HG03280 (cell line): ENCODE measurements at regions not wholly inside any gene's neighbourhood (a gene's known extent, or its start where the extent isn't known, plus 50 kb on each side); places are given as distances from the start of the nearest gene placed in this dataset.
"Not testable (repeated sequence)": the region's sequence is repeated elsewhere in the genome, so short reads cannot be mapped to it uniquely, and the experiment has no call there.

ENCODE experiments used
- ATAC-seq: cut with Tn5 transposase; IDR thresholded peaks from one replicate; pipeline ENCODE4 v1.9.1; 2021; ENCODE audit warnings: mild to moderate bottlenecking, moderate library complexity; ENCODE audit not compliant: unreplicated experiment

DNA sequence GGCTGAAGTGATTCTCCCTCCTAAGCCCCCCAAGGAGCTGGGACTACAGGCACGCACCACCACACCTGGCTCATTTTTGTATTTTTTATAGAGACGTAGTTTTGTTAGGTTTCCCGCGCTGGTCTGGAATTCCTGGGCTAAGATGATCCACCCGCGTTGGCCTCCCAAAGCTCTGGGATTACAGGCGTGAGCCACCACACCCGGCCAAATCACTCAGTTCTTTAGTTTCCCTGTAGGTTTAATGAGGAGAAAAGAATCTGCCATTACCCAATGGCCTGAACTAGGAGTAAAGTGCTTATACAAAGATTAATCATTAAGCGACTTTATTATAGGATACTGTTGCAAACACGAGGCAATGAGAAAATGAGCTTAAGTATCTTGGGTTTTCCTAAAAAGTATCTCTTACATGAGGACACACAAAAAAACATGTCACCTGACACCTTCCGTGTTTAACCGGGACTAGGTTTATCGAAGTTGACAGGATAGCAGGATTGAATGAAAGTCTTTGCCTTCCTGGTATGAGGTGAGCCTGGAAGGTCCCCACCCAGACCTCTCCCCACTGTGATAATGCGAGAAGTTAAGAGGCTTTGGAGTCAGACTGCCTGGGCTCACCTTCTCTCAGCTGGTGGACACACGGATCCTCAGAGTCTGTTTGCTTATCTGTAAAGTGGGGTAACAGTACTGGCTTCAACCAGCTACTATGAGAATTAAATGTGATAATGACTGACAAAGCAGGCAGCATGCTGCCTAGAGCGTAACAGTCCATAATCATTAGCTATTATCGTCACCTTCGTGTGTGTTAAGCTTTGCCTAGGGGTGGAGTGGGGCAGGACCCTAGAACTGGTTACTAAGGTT lies 133.5 kb upstream of the KRAS start:
- ATAC-seq = no peak

DNA sequence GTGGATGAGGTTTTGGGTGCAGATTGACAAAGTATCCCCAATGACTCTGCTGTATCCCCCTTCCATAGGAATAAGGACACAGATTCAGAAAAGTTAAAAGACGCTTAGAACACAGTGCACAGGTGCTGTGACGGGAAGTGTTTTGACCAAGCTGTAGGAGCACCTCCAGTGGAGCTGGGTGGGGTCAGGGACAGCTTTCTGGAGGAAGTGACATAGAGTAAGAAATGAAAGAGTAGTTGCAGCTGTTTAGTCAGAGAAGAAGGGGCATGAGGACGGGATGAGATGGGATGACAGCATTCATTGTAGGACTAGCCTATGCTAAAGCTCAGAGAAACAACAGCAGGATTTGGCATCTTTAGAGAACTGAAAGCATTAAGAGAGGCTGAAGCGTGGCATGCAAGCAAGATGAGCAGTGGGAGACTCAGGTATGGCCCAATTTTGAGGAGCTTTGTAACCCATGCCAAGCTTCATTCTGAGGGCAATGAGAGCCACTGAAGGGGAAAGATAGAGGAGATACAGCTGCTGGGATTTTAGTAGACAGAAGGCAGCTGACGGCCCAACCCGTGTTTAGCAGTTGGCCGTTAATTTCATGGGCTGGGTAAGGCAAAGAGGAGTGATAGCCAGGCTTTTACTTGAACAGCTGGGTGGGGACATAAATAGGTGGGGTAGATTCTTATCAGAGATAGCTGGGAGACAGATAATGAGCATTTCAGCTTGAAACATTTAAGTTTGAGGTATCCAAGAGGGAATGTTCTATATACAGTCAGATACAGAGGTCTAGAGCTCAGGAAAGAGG lies 131.8 kb upstream of the KRAS start:
- no peak for ATAC-seq

DNA sequence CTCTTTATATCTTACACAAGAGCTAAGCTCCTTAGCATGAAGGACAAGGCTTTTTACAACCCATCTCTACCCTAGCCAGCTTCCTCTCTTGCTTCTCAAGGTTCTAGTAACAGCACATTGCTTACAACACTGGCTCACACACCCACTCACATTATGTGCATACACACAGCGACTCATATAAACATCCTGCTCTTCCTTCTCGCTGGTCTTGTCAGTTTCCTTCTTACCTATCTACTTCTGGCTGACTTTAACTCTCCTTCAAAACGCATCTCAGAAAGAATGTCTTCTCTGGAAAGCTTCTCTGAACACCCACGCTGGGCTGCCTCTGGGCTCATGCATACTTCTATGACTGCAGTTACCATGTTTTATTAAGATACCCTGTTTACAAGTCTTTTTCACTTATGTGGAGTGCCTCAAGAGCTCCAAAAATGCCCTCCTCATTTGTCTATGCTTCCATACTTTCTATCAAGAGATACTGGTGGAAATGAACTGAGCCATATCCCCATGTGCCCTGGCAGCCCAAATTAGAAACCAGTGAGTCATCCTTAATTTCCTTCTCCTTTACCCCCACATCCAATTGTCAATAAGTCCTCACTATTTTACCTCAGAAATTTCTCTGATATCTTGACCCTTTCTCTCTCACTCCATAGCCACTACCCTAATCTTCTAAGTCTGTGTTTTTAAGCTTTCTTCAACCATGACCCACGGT lies 126.9 kb upstream of the KRAS start:
- no peak for ATAC-seq

DNA sequence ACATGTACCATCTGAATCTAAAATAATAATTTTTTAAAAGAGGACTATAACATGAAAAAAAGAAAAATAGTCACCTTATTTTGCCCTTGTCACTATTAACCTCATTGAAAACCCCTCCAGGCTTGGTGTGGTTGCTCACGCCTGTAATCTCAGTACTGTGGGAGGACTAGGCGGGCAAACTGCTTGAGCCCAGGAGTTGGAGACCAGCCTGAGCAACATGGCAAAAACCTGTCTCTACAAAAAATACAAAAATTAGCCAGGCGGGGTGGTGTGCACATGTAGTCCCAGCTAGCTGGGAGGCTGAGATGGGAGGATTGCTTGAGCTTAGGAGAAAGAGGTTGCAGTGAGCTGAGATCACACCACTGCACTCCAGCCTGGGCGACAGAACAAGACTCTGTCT lies 126.3 kb upstream of the KRAS start:
- no peak for ATAC-seq

DNA sequence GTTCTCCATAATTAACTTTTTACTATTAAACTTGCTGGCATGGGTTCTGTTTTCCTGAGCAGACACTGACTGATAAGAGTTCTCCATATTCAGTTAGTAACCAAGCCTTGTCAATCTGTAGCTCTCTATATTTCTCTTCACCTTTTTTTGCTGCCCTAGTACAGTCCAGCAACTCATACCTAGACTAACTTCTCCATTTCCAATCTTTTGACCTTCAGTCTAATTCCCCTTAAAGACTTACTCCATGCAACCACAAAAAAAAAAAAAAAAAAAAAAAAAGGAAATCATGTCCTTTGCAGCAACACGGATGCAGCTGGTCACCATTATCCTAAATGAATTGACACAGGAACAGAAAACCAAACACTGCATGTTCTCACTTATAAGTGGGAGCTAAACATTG lies 125.7 kb upstream of the KRAS start:
- ATAC-seq = no peak

DNA sequence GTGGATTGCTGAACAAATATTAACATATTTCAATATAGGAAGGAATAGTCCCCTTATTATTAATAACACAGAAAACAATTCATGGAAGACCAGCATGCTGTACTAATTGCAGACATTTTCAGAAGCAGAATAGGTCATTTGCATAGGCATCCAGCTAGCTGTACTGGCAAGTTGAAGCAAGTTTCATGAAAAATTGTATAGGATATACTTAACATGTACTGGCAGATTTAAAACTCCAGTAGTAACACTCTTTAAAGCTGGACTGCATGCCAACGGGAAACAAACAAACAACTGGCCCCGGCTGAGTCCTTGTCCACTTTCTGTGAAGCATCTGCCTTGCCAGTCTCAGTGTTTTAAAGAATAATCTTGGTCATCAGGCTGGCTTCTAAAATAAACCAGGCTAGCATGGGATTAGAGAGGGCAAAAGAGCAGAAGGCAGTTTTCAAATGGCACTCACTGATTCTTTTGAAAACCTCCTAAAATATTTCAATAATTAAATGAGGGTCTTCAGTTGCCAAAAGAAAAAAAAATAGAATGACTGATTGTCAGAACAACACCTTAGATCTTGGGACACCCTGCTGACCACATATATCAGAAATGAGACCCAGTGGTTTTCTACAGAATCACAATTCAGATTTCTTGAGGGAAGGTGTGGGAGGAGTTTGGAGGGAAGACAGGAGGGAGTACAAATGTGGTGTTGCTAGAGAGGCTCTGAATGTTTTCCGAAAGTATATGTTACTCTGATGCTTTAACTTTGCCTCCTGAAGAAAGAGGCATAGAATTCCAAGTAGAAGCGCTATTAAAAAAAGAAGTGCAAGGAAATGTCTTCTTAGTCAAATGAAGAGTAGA lies 122.5 kb upstream of the KRAS start:
- ATAC-seq = no peak

DNA sequence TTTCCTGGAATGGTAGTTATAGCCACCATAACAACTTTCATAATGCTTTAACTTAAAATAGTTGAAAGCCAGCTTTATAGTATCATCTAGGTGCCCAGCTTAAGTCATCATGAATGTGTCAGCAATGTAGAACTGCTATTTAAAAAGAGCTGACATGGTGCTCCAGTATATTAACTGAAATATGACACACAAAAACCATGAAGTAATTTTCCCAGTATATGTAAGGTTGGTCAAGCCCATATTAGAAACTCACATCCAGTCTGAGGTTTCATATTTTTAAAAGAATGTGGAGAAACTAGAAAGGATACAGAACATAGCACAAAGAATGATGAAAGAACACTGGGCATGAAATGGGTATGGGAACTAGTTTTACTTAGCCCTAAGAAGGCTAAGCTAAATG lies 121.3 kb upstream of the KRAS start:
- ATAC-seq = no peak

DNA sequence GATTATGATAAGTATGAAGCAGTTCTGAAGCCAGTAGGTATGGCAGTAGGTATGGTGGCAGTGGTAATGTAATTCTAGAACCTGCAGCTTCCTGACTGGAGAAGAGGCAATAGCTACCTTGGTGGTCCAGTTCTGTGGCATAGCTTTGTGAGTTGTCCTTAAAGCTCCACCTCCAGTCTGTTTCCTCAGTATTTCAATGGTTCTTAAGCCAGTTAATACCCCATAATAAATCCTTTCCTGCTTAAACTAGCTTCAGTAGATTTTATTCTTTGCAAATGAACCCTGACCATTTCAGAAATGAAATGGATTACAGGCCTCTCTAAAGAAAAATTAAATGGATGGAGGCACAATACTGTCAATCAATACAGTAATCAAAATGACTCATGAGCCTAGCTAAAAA lies 117.8 kb upstream of the KRAS start:
- no peak for ATAC-seq

DNA sequence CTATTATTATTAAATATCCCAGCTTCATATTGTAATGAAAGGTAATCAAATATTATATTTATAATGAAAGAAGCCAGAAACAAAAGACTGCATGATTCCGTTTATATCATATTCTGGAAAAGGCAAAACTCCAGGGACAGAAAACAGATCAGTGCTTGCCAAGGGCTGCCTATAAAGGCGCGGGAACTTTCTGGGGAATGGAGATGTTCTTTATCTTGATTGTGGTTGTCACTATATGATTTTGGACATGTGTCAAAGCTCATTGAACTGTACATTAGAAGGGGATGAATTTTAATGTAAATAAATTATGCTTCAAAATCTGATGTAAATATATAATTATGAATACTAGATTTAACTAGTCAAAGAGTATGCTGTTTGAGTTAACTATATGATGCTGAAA lies 115.4 kb upstream of the KRAS start:
- no peak for ATAC-seq

DNA sequence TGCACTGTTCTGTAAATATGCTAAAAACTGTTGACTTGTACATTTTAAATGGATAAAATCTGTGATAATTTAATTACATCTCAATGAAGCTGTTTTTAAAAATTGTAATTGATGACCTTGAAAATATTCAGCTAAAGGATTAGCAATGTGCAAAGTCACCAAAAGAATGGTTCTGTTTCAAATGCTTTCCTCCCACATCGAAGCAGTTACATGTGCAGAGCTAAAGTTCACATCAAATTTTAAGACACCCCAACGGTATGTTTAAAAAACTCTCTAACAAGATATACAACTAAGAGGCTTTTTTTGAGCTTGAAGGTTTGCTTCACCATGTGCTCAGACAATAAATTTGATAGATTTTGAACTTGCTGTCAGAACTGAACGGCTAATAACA lies 114.6 kb upstream of the KRAS start:
- peak; percentile 16 for ATAC-seq

DNA sequence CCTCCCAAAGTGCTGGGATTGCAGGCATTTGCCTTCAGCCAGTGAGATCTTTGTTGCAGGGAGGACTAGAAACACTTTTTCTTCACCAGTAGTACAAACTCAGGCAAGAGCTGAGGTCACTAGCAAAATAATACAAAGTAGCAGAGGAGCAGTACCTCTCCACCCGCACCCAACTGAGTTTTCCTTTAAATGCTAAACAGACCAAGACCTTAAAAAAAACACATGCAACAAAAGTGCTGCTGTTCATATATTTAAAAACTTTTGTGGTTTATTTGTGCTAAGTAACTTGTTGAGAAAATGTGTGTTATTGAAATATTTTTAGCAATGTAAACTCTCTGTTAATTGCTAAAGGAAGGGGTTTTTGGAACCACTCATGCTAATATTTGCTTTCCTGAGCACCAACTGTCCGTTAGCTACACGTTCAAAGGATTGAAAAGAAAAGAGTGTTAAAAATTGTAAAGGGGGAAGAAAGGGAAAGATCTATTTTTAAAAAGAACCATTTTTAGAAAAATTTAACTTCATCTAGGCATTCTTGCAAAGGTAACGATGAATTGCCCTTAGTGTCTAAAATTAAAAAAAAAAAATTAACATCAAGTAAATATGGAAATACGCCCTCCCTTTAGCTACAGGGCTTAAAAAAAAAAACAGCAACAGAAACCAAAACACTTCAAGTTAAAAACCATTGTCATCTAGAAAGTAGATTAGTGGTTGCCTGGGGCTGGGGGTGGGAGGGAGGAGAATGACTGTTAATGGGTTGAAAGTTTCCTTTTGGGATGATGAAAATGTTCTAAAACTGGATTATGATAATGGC lies 114.0 kb upstream of the KRAS start:
- ATAC-seq = peak; percentile 92

DNA sequence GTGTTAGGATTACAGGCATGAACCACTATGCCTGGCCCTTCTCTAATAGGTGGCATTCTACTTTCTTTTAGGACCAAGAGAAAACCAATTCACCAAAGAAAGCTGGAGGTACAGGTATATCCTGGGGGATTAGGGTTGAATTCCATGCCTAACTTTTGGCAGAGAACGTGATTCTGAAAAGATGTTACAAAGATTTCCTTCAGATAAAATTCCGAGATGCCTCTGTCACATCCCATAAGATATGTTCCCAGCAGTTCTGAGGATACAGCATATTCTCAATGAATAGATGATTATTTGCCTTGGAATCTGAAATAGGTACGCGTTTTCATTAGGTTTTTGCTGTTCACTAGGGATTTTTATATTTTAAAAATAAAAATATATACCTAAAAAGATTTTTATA lies 111.9 kb upstream of the KRAS start:
- no peak for ATAC-seq

DNA sequence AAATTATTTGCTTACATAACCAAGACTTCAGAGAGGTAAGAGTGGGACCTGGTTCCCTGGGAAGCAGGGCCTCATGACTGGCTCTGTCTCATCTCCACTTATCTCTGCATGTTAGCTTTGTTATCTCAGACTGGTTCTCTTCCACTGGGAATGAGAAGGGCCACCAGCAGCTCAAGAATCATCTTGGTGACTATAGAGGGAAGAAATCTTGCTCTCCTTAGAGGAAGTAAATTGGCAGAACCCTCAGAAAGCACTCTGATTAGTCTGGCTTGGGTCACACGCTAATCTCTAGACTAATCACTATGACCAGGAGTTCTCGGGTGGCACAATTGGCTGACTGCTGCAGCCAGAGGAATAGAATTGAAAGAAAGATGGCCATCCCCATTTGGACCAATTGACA lies 110.8 kb upstream of the KRAS start:
- no peak for ATAC-seq

DNA sequence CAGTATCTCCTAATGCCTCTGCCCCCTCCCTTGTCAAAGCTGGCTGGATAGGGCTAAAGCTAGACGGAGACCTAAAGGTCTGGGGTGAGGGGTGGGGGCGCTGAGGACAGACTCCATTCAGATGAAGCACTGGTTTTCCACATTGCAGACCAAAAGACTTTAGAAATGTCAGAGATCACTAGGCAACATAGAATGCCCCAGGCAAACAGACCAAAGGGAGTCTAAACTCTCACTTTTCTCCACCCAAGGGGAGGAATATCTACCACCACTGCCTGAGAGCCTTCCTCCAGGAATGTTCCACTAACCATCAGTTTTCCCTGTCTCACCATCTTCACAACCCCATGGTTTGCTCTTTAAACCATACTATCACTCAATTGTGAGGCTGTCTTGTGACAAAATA lies 106.9 kb upstream of the KRAS start:
- no peak for ATAC-seq

DNA sequence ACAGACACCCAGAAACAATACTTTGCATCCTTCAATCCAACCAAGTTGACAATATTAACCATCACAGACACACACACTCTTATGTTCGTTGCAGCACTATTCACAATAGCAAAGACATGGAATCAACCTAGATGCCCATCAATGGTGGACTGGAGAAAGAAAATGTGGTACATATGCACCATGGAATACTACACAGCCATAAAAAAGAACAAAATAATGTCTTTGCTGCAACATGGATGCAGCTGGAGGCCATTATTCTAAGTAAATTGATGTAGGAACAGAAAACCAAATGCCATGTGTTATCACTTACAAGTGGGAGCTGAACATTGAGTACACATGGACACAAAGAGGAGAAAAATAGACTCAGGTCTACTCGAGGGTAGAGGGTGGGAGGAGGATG lies 102.2 kb upstream of the KRAS start:
- not testable (repeated sequence) for ATAC-seq

DNA sequence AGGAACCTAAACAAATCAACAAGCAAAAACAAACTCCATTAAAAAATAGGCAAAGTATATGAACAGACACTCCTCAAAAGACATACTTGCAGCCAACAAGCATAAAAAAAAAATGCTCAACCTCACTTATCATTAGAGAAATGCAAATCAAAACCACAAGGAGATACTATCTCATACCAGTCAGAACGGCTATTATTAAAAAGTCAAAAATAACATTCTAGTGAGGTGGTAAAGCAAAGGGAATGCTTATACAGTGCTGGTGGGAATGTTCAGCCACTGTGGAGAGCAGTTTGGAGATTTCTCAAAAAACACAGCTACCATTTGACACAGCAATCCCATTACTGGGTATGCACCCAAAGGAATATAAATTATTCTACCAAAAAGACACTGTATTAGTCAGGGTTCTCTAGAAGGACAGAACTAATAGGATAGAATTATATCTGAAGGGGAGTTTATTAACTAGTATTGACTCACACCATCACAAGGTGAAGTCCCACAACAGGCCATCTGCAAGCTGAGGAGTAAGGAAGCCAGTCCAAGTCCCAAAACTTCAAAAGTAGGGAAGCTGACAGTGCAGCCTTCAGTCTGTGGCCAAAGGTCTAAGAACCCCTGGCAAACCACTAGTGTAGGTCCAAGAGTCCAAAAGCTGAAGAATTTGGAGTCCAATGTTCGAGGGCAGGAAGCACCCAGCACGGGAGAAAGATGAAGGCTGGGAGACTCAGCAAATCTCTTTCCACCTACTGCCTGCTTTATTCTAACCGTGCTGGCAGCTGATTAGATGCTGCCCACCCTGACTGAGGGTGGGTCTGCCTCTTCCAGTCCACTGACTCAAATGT lies 101.6 kb upstream of the KRAS start:
- ATAC-seq = no peak

DNA sequence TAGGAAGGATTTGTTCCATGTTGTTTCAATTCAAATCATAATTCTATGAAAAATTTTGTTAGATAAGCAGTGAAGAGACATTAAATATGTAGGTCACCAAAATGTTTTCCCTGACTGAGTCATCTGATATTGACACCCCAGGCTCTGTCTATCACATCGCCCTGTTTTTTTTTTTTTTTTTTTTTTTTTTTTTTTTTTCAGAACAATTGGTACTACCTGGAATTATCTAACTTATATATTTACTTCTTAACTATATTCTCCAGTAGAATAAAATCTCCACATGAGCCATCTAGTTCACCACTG lies 97.8 kb upstream of the KRAS start:
- ATAC-seq = no peak

DNA sequence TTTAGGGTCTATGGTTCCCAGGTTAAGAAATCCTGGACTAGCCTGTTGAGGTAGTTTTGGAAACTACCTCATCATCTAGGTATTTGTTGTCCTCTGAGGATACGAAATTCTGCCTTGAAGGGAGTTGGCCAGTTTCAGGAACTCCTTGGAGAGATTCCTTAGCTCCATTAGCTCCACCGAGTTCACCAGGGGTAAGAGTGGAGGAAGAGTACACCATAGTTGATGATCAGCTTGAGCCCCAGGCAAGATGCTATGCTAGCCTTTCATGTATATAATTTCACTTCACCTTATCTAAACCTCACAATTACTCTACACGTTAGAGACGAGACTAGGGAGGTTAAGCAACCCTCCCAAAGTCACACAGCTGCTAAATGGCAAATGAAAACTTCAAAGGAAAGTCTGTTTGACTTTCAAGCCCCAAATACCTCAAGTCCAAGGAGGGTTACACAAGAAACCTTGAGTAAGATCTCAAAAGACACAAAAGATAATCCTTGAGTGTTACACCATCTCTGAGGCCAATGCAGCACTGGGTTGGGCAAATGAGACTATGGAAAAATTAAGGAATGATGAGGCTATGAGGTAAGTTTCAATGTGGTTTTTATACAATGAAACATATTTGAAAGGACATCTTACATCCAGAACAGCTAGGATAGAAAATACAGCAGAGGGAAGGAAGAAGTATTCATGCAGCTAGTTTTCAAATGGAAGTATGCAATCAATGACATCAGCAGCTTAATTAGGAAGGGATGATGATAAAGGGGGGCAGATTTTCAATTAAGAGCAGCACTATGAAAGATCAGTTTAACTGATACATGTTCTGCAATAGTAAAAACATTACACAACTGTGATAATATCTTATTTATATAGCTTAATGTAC lies 97.2 kb upstream of the KRAS start:
- no peak for ATAC-seq
